ENCODE measurements at regions not wholly inside any gene's neighbourhood (a gene's known extent, or its start where the extent isn't known, plus 50 kb on each side); places are given as distances from the start of the nearest gene placed in this dataset.
"Not testable (repeated sequence)": the region's sequence is repeated elsewhere in the genome, so short reads cannot be mapped to it uniquely, and the experiment has no call there.

- no peak overlapping the region for H3K4me3 ChIP-seq
Measured at GRCh38 chr20:48384147-48384818, 443.5 kb downstream of the PREX1 start.

GRCh38 chr20:48383252-48383651 is 444.5 kb downstream of the PREX1 start:
- no peak overlapping the region for H3K27ac ChIP-seq
- no peak overlapping the region for H3K4me3 ChIP-seq
- H3K4me1 ChIP-seq (replicated peaks in 1 of 2): peaks cover 27 to 31% of the 10 kb centered on the region in 2 donors
- no peak for ATAC-seq (replicated peaks in 6 of 8)
- in situ Hi-C loops (cut with MboI; ENCODE audit: low pct_unique_long_range_greater_than_20kb in 2 of 9, low sequenced_read_pairs in 9 of 9, unreplicated experiment in 9 of 9): no loop called here
- 57 to 100% (median 82%) methylated on average over 1 to 3 of the region's 3 CpGs; no CpG with 5 or more reads in 1 of the 10 experiments for WGBS, 10 experiments

More at GRCh38 chr20:48384147-48384818, 443.5 kb downstream of the PREX1 start:
- in situ Hi-C loops (cut with MboI; ENCODE audit: low pct_unique_long_range_greater_than_20kb in 2 of 9, low sequenced_read_pairs in 9 of 9, unreplicated experiment in 9 of 9): no loop called here
- WGBS, 10 experiments: 60 to 100% (median 87%) methylated on average over 1 to 15 of the region's 26 CpGs; no CpG with 5 or more reads in 5 of the 10 experiments
- Histone ChIP-seq H3K4me1 (replicated peaks in 1 of 2) (peaks cover 27 to 31% of the 10 kb centered on the region in 2 donors), H3K27ac (no peak overlapping the region)
- ATAC-seq (replicated peaks in 6 of 8): peak in 4 of 8 experiments; percentile 22 to 45 (median 43)

GRCh38 chr20:48382304-48382703 is 445.5 kb downstream of the PREX1 start:
- Histone ChIP-seq H3K27ac (no peak overlapping the region), H3K4me1 (replicated peaks in 1 of 2) (peaks cover 30 to 34% of the 10 kb centered on the region in 2 donors), H3K4me3 (no peak overlapping the region)
- peak in 1 of 8 experiments; percentile 17 for ATAC-seq (replicated peaks in 6 of 8)
- in situ Hi-C loops (cut with MboI; ENCODE audit: low pct_unique_long_range_greater_than_20kb in 2 of 9, low sequenced_read_pairs in 9 of 9, unreplicated experiment in 9 of 9): no loop called here
- 0 to 100% (median 65%) methylated on average over 1 to 5 of the region's 5 CpGs; no CpG with 5 or more reads in 3 of the 10 experiments for WGBS, 10 experiments

- WGBS, 10 experiments: 42 to 92% (median 75%) methylated on average over 2 to 7 of the region's 12 CpGs; no CpG with 5 or more reads in 3 of the 10 experiments
- Histone ChIP-seq H3K4me1 (replicated peaks in 1 of 2) (peaks cover 30 to 42% of the 10 kb centered on the region in 2 donors), H3K27ac (no peak overlapping the region), H3K4me3 (no peak overlapping the region)
- peak in 1 of 8 experiments; percentile 18 for ATAC-seq (replicated peaks in 6 of 8)
- in situ Hi-C loops (cut with MboI; ENCODE audit: low pct_unique_long_range_greater_than_20kb in 2 of 9, low sequenced_read_pairs in 9 of 9, unreplicated experiment in 9 of 9): no loop called here
Measured at GRCh38 chr20:48381353-48382120, 446.3 kb downstream of the PREX1 start.

GRCh38 chr20:48380661-48381060 is 447.1 kb downstream of the PREX1 start:
- H3K4me3 ChIP-seq: no peak overlapping the region
- H3K27ac ChIP-seq: no peak overlapping the region
- H3K4me1 ChIP-seq (replicated peaks in 1 of 2): peaks cover 38 to 51% of the 10 kb centered on the region in 2 donors
- WGBS, 10 experiments: 42 to 100% (median 74%) methylated on average over 1 to 4 of the region's 4 CpGs; no CpG with 5 or more reads in 1 of the 10 experiments
- peak in 2 of 8 experiments; percentile 27 to 29 for ATAC-seq (replicated peaks in 6 of 8)
- in situ Hi-C loops (cut with MboI; ENCODE audit: low pct_unique_long_range_greater_than_20kb in 2 of 9, low sequenced_read_pairs in 9 of 9, unreplicated experiment in 9 of 9): no loop called here

GRCh38 chr20:48378976-48379675 is 448.7 kb downstream of the PREX1 start:
- 5 to 100% (median 80%) methylated on average over 1 to 8 of the region's 8 CpGs; no CpG with 5 or more reads in 1 of the 10 experiments for WGBS, 10 experiments
- Histone ChIP-seq H3K4me3 (no peak overlapping the region), H3K4me1 (replicated peaks in 1 of 2) (peaks cover 53 to 66% of the 10 kb centered on the region in 2 donors), H3K27ac (no peak overlapping the region)
- no peak for ATAC-seq (replicated peaks in 6 of 8)
- in situ Hi-C loops (cut with MboI; ENCODE audit: low pct_unique_long_range_greater_than_20kb in 2 of 9, low sequenced_read_pairs in 9 of 9, unreplicated experiment in 9 of 9): no loop called here

GRCh38 chr20:48377940-48378339 is 449.9 kb downstream of the PREX1 start:
- H3K4me3 ChIP-seq: no peak overlapping the region
- 0 to 100% (median 89%) methylated on average over 1 to 2 of the region's 2 CpGs; no CpG with 5 or more reads in 4 of the 10 experiments for WGBS, 10 experiments
- ATAC-seq (replicated peaks in 6 of 8): no peak
- peaks cover 61 to 70% of the 10 kb centered on the region in 2 donors for H3K4me1 ChIP-seq (replicated peaks in 1 of 2)
- in situ Hi-C loops (cut with MboI; ENCODE audit: low pct_unique_long_range_greater_than_20kb in 2 of 9, low sequenced_read_pairs in 9 of 9, unreplicated experiment in 9 of 9): no loop called here
- H3K27ac ChIP-seq: no peak overlapping the region

- WGBS, 10 experiments: 67% methylated on average over 1 of the region's 8 CpGs; no CpG with 5 or more reads in 9 of the 10 experiments
- ATAC-seq (replicated peaks in 6 of 8): peak in 2 of 8 experiments; percentile 1 to 69
- in situ Hi-C loops (cut with MboI; ENCODE audit: low pct_unique_long_range_greater_than_20kb in 2 of 9, low sequenced_read_pairs in 9 of 9, unreplicated experiment in 9 of 9): no loop called here
- Histone ChIP-seq H3K27ac (peak overlapping the region in 1 of 2 donors; percentile 54), H3K4me1 (replicated peaks in 1 of 2) (peaks cover 50 to 72% of the 10 kb centered on the region in 2 donors), H3K4me3 (no peak overlapping the region)
Measured at GRCh38 chr20:48375804-48376203, 452.0 kb downstream of the PREX1 start.

GRCh38 chr20:48374991-48375595 is 452.7 kb downstream of the PREX1 start:
- Histone ChIP-seq H3K4me1 (replicated peaks in 1 of 2) (peaks cover 50 to 73% of the 10 kb centered on the region in 2 donors), H3K4me3 (no peak overlapping the region), H3K27ac (peak overlapping the region; percentile 54 to 56)
- in situ Hi-C loops (cut with MboI; ENCODE audit: low pct_unique_long_range_greater_than_20kb in 2 of 9, low sequenced_read_pairs in 9 of 9, unreplicated experiment in 9 of 9): no loop called here
- 8 to 79% (median 11%) methylated on average over 2 to 10 of the region's 16 CpGs; no CpG with 5 or more reads in 4 of the 10 experiments for WGBS, 10 experiments
- ATAC-seq (replicated peaks in 6 of 8): peak in 7 of 8 experiments; percentile 36 to 86 (median 79)

- H3K4me3 ChIP-seq; in situ Hi-C loops (cut with MboI; ENCODE audit: low pct_unique_long_range_greater_than_20kb in 2 of 9, low sequenced_read_pairs in 9 of 9, unreplicated experiment in 9 of 9): not testable (repeated sequence)
- Histone ChIP-seq H3K4me1 (replicated peaks in 1 of 2) (peaks cover 54 to 81% of the 10 kb centered on the region in 2 donors), H3K27ac (peak overlapping the region; percentile 54 to 56)
- 31 to 100% (median 40%) methylated on average over 1 to 8 of the region's 26 CpGs; no CpG with 5 or more reads in 5 of the 10 experiments for WGBS, 10 experiments
- ATAC-seq (replicated peaks in 6 of 8): peak; percentile 17 to 90 (median 67)
Measured at GRCh38 chr20:48374031-48374907, 453.5 kb downstream of the PREX1 start.

GRCh38 chr20:48373555-48373934 is 454.3 kb downstream of the PREX1 start:
- in situ Hi-C loops (cut with MboI; ENCODE audit: low pct_unique_long_range_greater_than_20kb in 2 of 9, low sequenced_read_pairs in 9 of 9, unreplicated experiment in 9 of 9): no loop called here
- H3K4me3 ChIP-seq: no peak overlapping the region
- WGBS, 10 experiments: 69 to 100% (median 75%) methylated on average over 3 to 10 of the region's 19 CpGs; no CpG with 5 or more reads in 5 of the 10 experiments
- no peak for ATAC-seq (replicated peaks in 6 of 8)
- H3K4me1 ChIP-seq (replicated peaks in 1 of 2): peaks cover 61 to 88% of the 10 kb centered on the region in 2 donors
- peak overlapping the region; percentile 33 to 54 for H3K27ac ChIP-seq

Data from motor neuron (in vitro differentiated cells).